Activated T-cell treated with anti-CD3 and anti-CD28 coated beads, Interleukin-2, amount 50 U/mL, for 1 hour (primary cell): ENCODE measurements at regions not wholly inside any gene's neighbourhood (a gene's known extent, or its start where the extent isn't known, plus 50 kb on each side); places are given as distances from the start of the nearest gene placed in this dataset.
"Not testable (repeated sequence)": the region's sequence is repeated elsewhere in the genome, so short reads cannot be mapped to it uniquely, and the experiment has no call there.

Experiments
- DNase-seq: peaks from one replicate; pipeline ENCODE4 v3.0.0-alpha.2; 2020

DNA sequence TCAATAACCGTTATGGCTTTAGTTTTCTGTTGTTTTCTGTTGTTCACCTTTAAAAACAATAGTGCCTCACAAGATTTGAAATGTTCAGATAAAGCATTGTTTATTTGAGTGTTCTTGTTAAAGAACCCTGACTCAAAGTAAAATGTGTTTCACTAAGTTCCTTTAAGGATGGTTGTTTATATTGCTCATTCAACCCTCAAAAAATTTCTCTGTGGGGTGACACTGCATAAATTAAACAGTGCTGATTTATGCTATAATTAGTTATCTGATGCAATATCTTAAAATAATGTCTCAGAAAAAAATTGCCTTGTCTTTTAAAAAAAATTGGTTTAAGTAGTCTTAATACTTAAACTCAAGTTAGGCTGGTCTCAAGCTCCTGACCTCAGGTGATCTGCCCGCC, 775.1 kb downstream of the FLRT2 start:
- no peak for DNase-seq

DNA sequence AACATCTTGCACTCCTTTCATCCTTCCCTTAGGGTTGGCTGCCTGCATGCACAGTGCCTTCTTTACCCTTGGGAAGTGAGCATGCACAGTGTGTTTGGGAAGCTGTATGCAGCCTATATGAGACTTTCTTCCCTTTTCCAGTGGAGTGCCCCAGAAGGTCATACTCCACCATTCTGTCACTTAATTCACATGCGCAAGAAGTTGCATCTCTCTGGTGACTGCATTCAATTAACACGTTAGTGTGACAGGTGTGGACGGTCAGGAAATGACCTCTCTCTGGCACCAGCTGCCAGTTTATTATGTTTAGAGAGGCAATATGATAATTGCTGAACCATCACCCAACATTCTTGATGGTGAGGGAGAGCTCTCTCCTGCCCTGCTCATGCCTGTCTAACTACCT, 770.0 kb downstream of the FLRT2 start:
- no peak for DNase-seq

DNA sequence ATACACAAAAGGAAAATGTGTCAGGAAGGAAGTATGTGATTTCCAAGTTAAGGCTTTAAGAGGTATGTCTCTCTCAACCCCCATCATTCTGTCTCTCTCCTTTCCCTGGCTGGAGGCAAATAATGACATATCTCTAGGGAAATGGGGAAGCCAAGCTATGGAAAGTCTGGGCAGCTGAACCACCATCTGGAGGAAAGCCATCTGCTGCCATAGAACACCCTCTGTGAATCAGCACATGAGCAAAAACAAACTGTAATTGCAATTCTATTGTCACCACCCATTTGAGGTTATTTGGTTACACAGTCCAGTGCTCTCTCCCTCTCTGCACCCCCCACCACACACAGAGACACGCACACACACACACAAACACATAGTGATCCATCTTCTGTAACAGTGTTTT, 766.2 kb downstream of the FLRT2 start:
- no peak for DNase-seq

DNA sequence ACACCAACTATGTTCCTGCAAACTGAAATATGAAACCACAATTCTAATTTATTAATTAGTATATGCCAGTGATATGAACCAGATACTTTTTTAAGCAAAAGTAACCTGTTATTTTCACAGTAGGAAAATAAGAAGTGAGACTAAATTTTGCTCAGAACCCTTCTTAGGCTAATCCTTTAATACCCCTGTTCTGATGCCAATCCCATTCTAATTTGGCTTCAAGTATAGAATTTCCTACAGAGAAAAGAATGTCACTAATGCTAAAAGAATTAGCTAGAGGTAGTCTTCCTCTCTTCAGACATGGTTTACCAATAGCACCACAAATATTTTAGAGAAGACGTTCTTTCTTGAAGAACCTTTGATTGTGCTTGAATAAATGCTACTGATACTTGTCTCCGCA, 758.4 kb downstream of the FLRT2 start:
- no peak for DNase-seq

DNA sequence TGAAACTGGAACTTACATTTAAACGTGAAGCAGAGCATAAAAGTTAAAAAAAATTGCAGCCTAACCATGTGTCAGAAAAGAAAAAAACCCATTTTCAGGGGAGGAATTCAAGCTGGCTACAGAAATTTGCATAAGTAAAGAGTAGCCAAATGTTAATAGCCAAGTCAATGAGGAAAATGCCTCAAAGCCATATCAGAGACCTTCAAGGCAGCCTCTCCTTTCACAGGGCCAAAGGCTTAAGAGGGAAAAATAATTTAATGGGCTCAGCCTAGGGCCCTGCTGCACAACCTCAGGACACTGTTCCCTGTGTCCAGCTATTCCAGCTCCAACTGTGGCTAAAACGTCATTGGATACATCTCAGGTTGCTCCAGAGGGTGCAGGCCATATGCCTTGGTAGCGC, 749.5 kb downstream of the FLRT2 start:
- DNase-seq: no peak

DNA sequence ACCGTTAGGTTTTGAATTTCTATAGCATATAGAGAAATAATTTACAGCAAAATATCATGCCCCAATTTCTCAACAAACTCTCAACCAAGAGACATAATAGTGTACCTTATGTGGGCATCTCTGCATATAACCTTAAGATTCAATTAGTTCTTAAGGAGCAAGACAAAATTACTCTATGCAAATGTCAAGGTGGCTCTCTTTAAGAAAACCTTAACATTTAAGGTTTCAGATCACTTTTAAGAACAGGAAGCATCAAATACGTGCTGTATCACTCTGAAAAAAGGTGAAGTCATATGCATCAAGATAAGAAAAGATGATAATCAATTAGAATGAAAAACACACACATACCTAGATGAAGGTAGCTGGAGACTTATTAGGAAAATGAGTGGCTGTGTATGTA, 728.0 kb downstream of the FLRT2 start:
- no peak for DNase-seq

DNA sequence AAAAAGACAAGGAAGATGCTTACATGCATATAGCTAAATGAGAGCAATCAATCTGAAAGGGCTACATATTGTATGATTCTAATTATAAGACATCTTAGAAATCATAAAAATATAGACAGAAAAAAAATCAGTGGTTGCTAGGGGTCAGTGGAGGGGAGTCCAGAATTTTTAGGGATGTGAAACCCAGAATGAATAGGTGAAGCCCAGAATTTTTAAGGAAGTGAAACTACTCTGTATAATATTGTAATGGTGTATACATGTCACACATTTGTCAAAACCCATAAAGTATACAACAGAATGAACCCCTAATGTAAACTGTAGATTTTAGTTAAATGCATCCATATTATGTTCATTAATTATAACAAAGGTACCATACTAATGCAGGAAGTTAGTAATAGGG, 713.2 kb downstream of the FLRT2 start:
- no peak for DNase-seq

DNA sequence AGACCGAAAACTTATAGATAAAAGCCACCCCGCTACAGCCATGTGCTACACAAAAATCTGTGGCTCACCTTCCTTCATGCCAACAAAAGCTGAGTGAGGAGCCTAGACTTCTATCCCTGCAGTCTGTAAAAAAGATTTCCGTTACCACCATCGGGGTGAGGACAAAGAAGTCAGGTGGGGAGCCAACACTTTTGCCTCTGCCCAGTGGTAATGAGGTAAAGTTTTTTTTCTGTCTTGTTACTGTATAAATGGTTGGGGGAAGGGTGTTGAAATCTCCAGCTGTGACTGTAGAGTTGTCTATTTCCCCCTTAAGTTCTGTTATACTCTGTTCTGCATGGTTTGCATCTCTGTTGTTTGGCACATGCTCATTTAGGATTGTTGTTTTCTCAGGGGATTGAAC, 707.8 kb downstream of the FLRT2 start:
- DNase-seq: no peak

DNA sequence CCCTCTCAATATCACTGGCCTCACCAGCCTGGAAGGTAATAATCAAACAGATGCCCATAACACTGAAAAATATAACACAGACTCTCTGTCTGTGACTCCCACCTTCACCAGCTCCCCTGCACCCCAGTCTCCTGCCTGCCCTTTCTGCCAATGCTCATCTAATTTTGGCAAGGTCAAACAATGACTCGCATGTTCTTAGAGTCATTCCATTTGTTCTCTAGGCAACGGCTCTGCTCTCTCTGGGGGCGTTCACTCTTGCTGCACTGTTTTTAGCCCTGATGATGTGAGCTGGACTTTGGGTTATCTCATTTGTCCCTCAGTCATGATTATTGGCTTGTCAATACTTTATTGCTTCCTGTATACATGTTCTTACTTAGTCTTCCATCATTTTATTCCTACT, 691.8 kb downstream of the FLRT2 start:
- DNase-seq: no peak

DNA sequence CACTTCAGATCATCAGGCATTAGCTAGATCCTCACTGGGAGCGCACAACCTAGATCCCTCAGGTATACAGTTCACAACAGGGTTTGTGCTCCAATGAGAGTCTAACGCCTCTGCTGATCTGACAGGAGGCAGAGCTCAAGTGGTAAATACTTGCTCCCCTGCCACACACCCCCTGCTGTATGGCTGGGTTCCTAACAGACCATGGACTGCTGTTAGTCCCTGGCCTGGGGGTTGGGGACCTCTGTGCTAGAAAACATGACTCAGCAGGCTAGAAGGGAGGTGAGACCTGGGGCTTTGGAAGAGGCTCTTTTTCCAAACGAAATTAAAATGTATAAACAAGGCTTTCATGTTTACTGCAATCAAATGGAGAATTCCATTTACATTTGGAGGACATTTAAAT, 691.1 kb downstream of the FLRT2 start:
- no peak for DNase-seq

DNA sequence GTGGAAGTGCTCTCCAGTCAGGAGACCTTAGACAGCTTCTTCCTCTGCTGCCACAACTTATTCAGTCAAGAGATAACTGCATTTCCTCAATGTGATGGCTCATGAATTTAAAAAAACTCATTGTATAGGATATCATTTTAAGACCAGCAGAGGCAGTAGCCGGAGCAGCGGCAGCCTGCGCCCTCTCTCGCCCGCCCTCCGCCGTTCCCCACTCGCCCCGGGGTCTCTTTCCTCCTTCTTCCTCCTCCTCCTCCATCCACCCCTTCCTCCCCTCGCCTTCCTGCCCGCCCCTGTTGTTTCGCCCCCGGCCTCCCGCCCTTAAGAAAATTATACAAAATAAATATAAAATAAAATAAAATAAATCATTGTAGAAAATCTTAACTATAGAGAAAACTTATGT, 687.6 kb downstream of the FLRT2 start:
- DNase-seq: no peak

DNA sequence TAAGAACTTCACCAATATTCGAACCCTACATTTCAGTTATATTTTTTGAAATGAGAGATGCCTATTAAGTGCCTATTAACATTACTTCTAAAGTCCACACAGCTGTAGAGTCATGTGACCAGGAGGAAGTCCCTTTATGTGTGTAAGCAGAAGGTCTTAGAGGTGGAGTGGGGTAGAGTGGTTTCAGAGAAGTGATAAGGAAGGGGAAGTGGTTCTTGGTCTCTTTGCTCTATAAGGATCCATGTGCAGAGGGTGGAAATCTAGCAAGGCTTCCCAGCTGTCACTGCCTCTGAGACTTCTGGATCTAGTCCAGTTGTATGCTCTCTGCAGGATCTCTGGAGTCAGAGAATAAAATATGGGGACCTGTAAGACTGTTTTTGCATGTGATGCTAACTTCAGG, 673.9 kb downstream of the FLRT2 start:
- DNase-seq: no peak

DNA sequence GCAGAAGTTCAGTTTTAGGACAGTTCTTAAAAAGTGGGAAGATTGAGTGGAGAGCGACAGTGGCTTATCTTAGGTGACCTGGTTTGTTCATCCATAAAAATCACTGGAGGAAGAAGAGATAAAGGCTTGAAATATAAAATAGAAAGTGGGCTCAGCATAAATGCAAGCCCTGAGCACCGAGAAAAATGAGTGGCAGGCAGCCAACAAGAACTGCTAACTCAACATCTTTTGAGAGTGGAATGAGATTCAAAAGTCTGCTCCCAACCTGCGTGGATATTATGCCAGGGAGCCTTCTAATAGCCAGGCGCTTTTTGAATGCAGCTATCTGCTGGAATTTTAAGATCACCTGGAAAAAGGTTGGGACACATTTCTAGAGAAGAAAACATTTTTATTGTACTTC, 666.5 kb downstream of the FLRT2 start:
- no peak for DNase-seq

DNA sequence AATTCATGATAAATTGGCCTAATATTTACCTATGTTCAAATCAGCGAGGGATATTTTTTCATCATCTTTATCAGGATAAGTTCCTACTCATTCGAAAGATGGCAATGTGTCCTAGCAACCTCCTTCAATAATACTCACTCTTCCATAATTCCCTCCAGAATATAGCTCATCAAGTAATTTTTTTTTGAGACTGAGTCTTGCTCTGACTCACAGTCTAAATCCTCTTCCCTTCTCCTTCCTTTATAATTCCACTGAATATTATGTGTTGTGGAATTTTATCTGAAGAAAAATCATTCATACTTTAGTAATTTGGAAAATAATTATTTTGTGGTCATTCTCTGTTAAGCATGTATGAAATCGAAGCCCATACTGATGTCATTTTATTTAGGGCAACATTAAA, 663.8 kb downstream of the FLRT2 start:
- no peak for DNase-seq

DNA sequence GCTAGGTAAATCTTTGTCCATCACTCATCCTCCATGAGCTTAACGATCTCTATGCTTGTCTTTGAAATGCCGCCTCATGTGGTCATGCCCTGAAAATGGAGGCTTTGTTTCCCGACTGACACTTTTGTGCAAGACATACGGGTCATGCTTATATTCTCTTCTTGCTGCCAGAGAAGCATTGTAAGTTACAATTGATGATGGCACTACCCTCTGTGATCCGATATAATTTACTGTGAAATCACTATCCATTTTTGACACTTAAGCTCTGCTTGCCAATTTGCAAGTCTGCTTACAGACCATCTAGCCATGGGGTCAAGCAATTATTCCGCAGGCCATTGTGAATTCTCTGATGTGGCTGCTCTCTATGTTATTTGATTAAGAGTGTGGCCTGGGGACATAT, 650.0 kb downstream of the FLRT2 start:
- no peak for DNase-seq

DNA sequence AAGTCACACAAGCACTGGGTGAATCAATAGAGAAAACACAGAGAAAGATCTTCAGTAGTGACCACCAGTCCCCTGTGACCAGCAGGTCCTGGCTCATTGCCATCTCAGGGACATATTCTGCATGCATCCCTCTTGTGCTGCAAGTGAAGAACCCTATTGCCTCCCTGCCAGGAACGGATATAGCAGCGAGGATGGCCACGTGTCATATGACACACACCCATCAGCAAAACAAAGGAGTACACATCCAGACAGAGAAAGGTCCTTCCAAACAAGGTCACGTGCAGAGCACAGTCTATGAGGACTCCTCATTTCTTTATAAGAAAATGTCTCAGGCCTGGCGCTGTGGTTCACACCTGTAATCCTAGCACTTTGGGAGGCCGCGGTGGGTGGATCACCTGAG, 638.4 kb downstream of the FLRT2 start:
- no peak for DNase-seq

DNA sequence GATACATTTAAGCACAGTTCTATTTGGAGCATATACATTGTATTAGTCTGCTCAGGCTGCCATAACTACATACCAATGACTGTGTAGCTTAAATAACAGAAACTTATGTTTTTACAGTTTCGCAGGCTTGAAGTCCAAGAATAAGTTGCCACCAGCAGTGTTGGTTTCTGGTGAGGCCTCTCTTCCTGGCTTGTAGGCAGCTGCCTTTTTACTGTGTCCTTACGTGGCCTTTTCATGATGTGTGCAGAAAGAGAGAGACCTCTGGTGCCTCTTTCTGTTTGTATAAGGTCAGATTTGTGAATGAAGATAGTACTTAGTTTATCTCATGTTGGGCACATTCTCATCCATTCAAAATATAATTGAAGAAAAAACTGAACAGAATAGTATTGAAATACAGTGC, 636.6 kb downstream of the FLRT2 start:
- no peak for DNase-seq

DNA sequence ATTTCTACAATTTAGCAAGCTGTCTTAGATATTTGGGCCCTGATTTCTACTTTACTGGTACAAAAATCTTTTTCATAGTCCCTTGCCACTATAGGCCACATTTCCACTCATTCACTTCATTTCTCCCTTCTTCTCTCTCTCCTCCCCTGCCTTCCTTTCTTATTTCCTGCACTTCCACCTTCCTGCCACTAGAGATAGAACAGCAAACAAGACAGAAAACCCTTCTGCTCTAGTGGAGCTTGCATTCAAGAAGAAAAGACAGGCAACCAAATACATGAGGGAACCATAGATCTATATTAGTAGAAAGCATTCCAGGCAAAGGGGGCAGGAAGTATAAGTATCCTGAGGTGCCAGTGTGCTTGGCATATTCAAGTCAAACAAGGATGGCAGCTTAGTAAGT, 623.5 kb downstream of the FLRT2 start:
- no peak for DNase-seq

DNA sequence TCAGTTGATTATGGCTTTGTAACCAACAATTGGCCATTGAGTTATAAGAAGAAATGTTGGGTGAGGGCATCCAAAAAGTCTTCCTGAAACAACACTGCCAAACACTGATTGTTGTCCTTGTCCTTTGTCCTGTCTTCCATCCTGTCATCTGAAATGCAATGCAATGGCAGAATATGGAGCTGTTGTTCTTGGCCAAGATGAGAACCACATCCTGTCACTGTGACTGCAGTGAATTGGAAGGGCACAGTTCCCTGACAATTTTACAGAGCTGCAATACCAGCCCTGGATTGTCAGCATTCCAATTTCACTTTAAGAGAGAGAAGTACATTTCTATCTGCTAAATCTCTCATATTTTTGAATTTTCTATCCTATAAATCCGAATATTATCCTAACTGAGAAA, 613.3 kb downstream of the FLRT2 start:
- DNase-seq: no peak

DNA sequence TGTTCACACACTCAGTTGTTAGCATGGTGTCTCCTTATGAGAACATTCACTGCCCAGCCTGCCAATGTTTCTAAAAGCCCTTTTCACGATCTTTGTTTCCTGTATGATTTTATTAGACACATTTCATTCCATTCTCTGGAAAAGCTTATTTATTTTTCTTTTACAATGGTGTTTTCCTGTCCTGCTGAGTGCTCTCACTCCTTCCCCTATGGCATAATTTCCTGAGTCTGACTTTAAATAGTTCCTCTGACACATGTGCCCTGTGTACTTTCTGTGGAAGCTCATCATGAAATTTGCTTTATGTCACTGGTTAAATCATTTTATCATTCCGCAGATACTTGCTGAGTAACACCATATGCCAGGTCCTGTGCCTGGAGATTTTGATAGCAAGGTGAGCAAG, 612.0 kb downstream of the FLRT2 start:
- DNase-seq: no peak

DNA sequence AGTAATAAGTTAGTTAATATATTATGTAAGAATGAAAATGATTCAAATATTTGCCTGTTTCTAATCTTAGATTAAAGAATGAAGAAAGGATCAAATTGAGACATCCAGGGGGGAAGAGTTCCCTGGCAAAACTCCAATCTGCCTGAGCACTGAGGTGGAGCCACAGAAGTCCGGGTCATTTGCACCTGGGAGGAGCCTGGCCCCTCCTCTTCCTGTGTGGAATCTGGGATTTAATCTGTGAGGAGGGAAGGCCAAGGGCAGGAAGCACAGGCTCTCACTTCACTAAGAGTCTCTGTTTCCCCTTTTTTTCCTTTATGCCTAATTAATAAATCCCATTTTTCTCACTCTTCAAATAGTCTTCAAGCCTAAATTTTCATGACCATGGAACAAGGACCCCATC, 599.5 kb downstream of the FLRT2 start:
- no peak for DNase-seq

DNA sequence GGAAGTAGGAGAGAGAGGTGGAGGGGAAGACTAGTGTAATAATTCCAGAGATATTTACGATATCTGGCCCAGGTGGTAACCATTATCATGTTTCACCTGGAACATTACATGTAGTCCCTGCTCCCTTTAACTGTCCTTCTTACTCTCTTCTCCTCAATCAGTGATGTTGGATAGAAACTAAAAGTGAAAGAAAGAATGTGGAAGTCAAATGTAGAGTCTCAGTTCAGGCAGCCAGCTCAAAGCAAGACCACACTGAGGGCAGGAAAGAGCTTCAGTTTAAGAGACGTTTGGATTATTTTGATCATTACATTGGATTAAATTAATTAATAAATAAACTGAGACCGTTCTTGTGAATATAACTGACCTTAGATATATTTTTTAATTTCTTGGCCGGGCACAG, 594.4 kb downstream of the FLRT2 start:
- no peak for DNase-seq

DNA sequence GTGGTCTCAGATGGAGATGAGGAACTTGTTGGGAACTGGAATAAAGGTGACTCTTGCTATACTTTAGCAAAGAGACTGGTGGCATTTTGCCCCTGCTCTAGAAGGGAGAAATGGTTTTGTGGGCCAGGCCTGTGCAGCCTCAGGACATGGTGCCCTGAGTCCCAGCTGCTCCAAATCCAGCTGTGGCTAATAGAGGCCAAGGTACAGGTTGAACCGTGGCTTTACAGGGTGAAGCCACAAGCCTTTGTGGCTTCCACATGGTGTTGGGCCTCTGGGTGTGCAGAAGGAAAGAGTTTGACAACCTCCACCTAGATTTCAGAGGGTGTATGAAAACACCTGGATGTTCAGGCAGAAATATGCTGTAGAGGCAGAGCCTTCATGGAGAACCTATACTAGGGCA, 586.0 kb downstream of the FLRT2 start:
- no peak for DNase-seq

DNA sequence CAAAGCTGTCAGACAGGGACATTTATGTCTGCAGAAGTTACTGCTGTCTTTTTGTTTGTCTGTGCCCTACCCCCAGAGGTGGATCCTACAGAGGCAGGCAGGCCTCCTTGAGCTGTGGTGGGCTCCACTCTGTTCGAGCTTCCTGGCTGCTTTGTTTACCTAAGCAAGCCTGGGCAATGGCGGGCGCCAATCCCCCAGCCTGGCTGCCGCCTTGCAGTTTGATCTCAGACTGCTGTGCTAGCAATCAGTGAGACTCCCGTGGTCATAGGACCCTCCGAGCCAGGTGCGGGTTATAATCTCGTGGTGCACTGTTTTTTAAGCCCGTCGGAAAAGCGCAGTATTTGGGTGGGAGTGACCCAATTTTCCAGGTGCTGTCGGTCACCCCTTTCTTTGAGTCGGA, 580.9 kb downstream of the FLRT2 start:
- not testable (repeated sequence) for DNase-seq

DNA sequence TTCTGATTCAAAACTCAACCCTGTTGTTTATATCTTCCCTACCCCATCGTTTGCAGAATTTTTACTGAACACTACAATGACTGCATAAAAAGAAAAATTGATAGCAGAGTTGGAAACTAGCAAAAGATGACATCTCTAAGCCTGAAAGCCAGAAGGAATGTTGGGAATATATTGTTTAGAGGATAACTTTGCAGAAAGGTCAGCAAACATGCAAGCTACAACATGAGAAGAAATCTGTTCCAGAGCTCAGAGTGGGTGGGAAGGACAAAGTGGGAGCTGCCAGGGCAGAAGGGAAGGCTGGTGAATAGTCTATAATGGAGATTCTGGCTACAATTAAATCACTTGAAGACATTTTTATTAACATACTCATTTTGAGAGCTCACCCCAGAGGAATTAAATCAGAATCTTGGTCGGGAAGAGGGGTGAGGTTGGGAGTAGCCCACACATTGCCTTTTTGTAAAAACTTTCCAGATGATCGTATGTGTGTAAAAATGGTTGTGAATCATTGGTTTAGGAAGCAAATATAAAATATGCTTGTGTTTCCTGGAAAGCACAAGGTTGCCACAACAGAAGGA, 574.8 kb downstream of the FLRT2 start:
- no peak for DNase-seq

DNA sequence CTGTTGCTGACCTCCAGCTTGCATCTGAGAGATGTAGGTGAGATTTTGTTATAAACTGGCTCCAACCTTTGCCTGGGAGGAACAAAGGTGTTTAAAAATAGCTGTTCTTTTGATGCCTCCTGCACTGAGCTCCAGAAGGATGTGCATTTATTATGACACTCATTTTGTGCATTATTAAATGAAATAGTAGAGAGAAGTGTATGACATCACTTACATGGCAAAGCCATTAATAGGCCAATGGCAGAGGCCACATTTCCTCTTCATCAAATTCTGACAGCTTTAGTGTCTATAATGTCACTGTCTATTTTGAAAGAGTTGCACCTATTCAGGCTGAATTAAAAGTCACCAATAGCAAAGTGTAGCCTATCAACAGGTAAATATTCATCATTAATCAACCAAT, 564.6 kb downstream of the FLRT2 start:
- DNase-seq: no peak
